Psoas muscle (tissue), 7 donors: ENCODE measurements at regions not wholly inside any gene's neighbourhood (a gene's known extent, or its start where the extent isn't known, plus 50 kb on each side); places are given as distances from the start of the nearest gene placed in this dataset.

Experiments
- ATAC-seq, 4 donors: fragments of 200-7000 bp; cut with Tn5 transposase; one replicate each; pipeline ENCODE4 v1.9.1; 2020; ENCODE audit warnings: moderate library complexity in 3 of 4, mild to moderate bottlenecking in 2 of 4
- DNase-seq, 2 donors: peaks; one replicate each; pipeline ENCODE4 v3.0.0-alpha.2; 2020
- H3K27ac ChIP-seq: fragments of 200-600 bp; one replicate; pipeline ENCODE4 v1.8.0; 2022
- H3K27me3 ChIP-seq, 3 donors: fragments of 200-600 bp in 1 of 3; one replicate each; pipeline versions ENCODE4 v1.6.1 to v1.8.0; 2013 to 2022; ENCODE audit warnings: low read length in 2 of 3, mild to moderate bottlenecking in 2 of 3, moderate library complexity in 1 of 3; ENCODE audit not compliant: insufficient read depth in 3 of 3
- H3K36me3 ChIP-seq, 2 donors: fragments of 200-600 bp in 1 of 2; one replicate each; pipeline versions ENCODE4 v1.6.1 to v1.8.0; 2013 to 2022; ENCODE audit warnings: low read depth in 1 of 2, mild to moderate bottlenecking in 1 of 2, moderate library complexity in 1 of 2; ENCODE audit not compliant: insufficient read depth in 1 of 2
- H3K4me1 ChIP-seq: fragments of 200-600 bp; one replicate; pipeline ENCODE4 v1.8.0; 2022
- H3K4me3 ChIP-seq: fragments of 200-600 bp; one replicate; pipeline ENCODE4 v1.8.0; 2022; ENCODE audit warnings: mild to moderate bottlenecking
- H3K9me3 ChIP-seq: fragments of 200-600 bp; one replicate; pipeline ENCODE4 v1.8.0; 2022
- CTCF ChIP-seq: fragments of 200-600 bp; IDR thresholded peaks from one replicate; pipeline ENCODE4 v1.8.0; 2022; ENCODE audit warnings: antibody characterized with exemption
- whole genome bisulfite sequencing, 3 donors: extraction: QIAGEN DNeasy Blood & Tissue Kit; methylation state at CpG; one replicate each; pipeline versions ENCODE4 v1.1.6 to v1.1.7; 2013; 5-methylcytosine and 5-hydroxymethylcytosine counted together
- intact Hi-C, 2 donors: fragments of 100-400 bp; cut with DNase I; formaldehyde crosslinking; loops; one replicate each; pipeline versions ENCODE4 v1.11.0 to v1.14.2; 2022
- donor health status: healthy with polysubstance abuse.
- donor health status: DM: no; HTN: no; CAD: no; lungs with moderate emphysema.
- donor health status: Bipolar disorder and iron deficiency.
- donor health status: healthy.
- donor health status: DM: yes; HTN: yes; CAD: no.
- donor health status: DM: no; HTN: no; CAD: no.
- donor health status: DM: yes; HTN: yes; CAD: no.

- H3K9me3 ChIP-seq = no peaks in the 10 kb centered on the region
- H3K27me3 ChIP-seq = peaks cover 0 to 2% (median 0%) of the 10 kb centered on the region in 3 donors
- TF ChIP-seq CTCF = no peak
- no peaks in the 10 kb centered on the region for H3K36me3 ChIP-seq
- intact Hi-C loops = no loop called here
- 57 to 66% (median 62%) methylated on average over 2 of the region's 2 CpGs for WGBS, 3 donors
- no peak for DNase-seq
- no peak overlapping the region for H3K27ac ChIP-seq
- ATAC-seq = no peak
- no peak overlapping the region for H3K4me3 ChIP-seq
- no peaks in the 10 kb centered on the region for H3K4me1 ChIP-seq
These were observed 64.8 kb upstream of the CLSTN2 start for GRCh38 chr3:139870000-139870675.

- no peak overlapping the region for H3K27ac ChIP-seq
- WGBS, 3 donors = 93 to 97% (median 96%) methylated on average over 2 of the region's 2 CpGs
- intact Hi-C loops = no loop called here
These were observed 66.2 kb upstream of the CLSTN2 start for GRCh38 chr3:139868773-139869172.

GRCh38 chr3:139848660-139849059 is 86.3 kb upstream of the CLSTN2 start:
- DNase-seq = no peak
- 48 to 56% (median 55%) methylated on average over 3 of the region's 3 CpGs for WGBS, 3 donors
- Histone ChIP-seq H3K27ac (no peak overlapping the region), H3K27me3 (no peaks in the 10 kb centered on the region), H3K4me3 (no peak overlapping the region), H3K9me3 (peaks cover 10% of the 10 kb centered on the region), H3K4me1 (no peaks in the 10 kb centered on the region), H3K36me3 (no peaks in the 10 kb centered on the region)
- no peak for ATAC-seq
- TF ChIP-seq CTCF = no peak
- intact Hi-C loops = no loop called here

More at GRCh38 chr3:139868773-139869172, 66.2 kb upstream of the CLSTN2 start:
- Histone ChIP-seq H3K9me3 (no peaks in the 10 kb centered on the region), H3K27me3 (peaks cover 0 to 2% (median 0%) of the 10 kb centered on the region in 3 donors), H3K4me3 (no peak overlapping the region), H3K4me1 (no peaks in the 10 kb centered on the region), H3K36me3 (no peaks in the 10 kb centered on the region)
- ATAC-seq (no peak), DNase-seq (no peak)
- no peak for TF ChIP-seq CTCF

GRCh38 chr3:139846729-139847128 is 88.3 kb upstream of the CLSTN2 start:
- no peak for ATAC-seq
- peaks cover 11% of the 10 kb centered on the region for H3K9me3 ChIP-seq
- H3K36me3 ChIP-seq = no peaks in the 10 kb centered on the region
- no peak overlapping the region for H3K4me3 ChIP-seq
- no peak overlapping the region for H3K27ac ChIP-seq
- no peak for TF ChIP-seq CTCF
- intact Hi-C loops = no loop called here
- WGBS, 3 donors = 37 to 50% (median 50%) methylated on average over 1 of the region's 1 CpG
- H3K27me3 ChIP-seq = no peaks in the 10 kb centered on the region
- DNase-seq = no peak
- H3K4me1 ChIP-seq = no peaks in the 10 kb centered on the region

GRCh38 chr3:139839659-139840058 is 95.3 kb upstream of the CLSTN2 start:
- Histone ChIP-seq H3K36me3 (no peaks in the 10 kb centered on the region), H3K27ac (no peak overlapping the region), H3K9me3 (peaks cover 4% of the 10 kb centered on the region), H3K4me3 (no peak overlapping the region), H3K4me1 (peaks cover 12% of the 10 kb centered on the region), H3K27me3 (no peaks in the 10 kb centered on the region)
- DNase-seq (no peak), ATAC-seq (no peak)
- intact Hi-C loops = no loop called here
- WGBS, 3 donors = 9 to 21% (median 11%) methylated on average over 3 of the region's 3 CpGs
- no peak for TF ChIP-seq CTCF
